ENCODE measurements at regions not wholly inside any gene's neighbourhood (a gene's known extent, or its start where the extent isn't known, plus 50 kb on each side); places are given as distances from the start of the nearest gene placed in this dataset.

DNA sequence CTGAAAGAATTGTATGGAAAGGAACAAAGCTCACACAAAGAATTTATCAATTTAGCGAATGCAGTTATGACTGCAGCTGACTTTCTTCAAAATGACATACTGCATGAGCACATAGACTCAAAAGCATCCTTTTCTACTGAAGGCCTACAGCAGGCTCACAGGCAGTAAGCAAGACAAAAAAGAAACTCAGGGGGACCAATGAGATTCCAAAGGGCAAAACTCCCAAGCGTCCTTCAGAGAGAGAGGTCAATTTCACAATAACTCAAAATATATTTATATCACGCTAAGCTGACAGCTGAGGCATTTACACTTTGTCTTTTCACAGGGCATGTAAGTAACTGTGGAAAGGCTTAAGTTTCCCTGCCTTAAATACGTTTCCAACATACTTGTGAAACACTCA lies 427.9 kb upstream of the RASGRP1 start:
- intact Hi-C loops (cut with micrococcal nuclease): no loop called here
- no peaks in the 10 kb centered on the region for H3K9me3 ChIP-seq (replicated peaks; ENCODE audit: control insufficient read depth, insufficient read depth, low read length)
- H3K4me1 ChIP-seq (ENCODE audit: control insufficient read depth, extremely low read depth, insufficient read depth, low read length): peaks cover 48% of the 10 kb centered on the region
- no TSS peak for BruUV-seq (replicated peaks)
- no peak overlapping the region for H3K4me2 ChIP-seq (ENCODE audit: insufficient read depth, low read length)
- no peak for DNase-seq (ENCODE audit: low read depth, low spot score)
- no peak overlapping the region for H3K27ac ChIP-seq (ENCODE audit: insufficient read depth, low read depth, low read length)
- no peak overlapping the region for H2AFZ ChIP-seq (ENCODE audit: low read depth, low read length)
- no peaks in the 10 kb centered on the region for H3K27me3 ChIP-seq (ENCODE audit: control insufficient read depth in 2 of 2, insufficient read depth in 2 of 2, low read length in 2 of 2)
- no peaks in the 10 kb centered on the region for H4K20me1 ChIP-seq (replicated peaks; ENCODE audit: control insufficient read depth, extremely low read depth, insufficient read depth, low read length)
- POLR2A ChIA-PET: interaction anchor here (1.4 kb wide), 1 partner anchor 588 kb away, joined by 3 read pairs; no protein-coding TSS in a partner anchor
- FAIRE-seq: no peak
- dilution Hi-C loops (cut with MboI; ENCODE audit: extremely low pct_ligation_motif_present, low sequenced_read_pairs): no loop called here
- no peaks in the 10 kb centered on the region for H3K79me2 ChIP-seq (ENCODE audit: control insufficient read depth, insufficient read depth, low read length)
- H3K4me3 ChIP-seq (replicated peaks in 1 of 3; ENCODE audit: insufficient read depth in 1 of 3, low read depth in 1 of 3, low read length in 3 of 3): no peak overlapping the region
- no peaks in the 10 kb centered on the region for H3K36me3 ChIP-seq (ENCODE audit: control insufficient read depth in 2 of 2, extremely low read depth in 1 of 2, insufficient read depth in 2 of 2, low read length in 2 of 2)
- TF ChIP-seq EZH2 (IDR thresholded peaks at IDR 0.05; ENCODE audit: borderline replicate concordance, low read depth, low read length, severe bottlenecking) (no peak), GATA2 (IDR thresholded peaks at IDR 0.05; ENCODE audit: insufficient read depth, insufficient read length, low read depth, low read length) (no peak), FOS (IDR thresholded peaks at IDR 0.05; ENCODE audit: borderline replicate concordance, insufficient read depth, low read length) (no peak), MAX (IDR thresholded peaks at IDR 0.05; ENCODE audit: insufficient read depth, insufficient read length) (no peak), MYC (IDR thresholded peaks at IDR 0.05; ENCODE audit: low read depth, low read length) (no peak), POLR2A (IDR thresholded peaks at IDR 0.05; ENCODE audit: low read depth, low read length) (no peak), POLR2AphosphoS5 (IDR thresholded peaks at IDR 0.05; ENCODE audit: insufficient read depth, low read depth, low read length) (no peak), JUN (IDR thresholded peaks at IDR 0.05; ENCODE audit: borderline replicate concordance, insufficient read depth, insufficient read length, low read depth) (no peak)
- no peak overlapping the region for H3K9ac ChIP-seq (replicated peaks; ENCODE audit: extremely low read depth, insufficient read depth, low read length)
- no peaks in the 10 kb centered on the region for H3K9me1 ChIP-seq (replicated peaks; ENCODE audit: control insufficient read depth, extremely low read depth, insufficient read depth, low read length)
- CTCF ChIA-PET: interaction anchor here (0.7 to 4.5 kb wide), 10 partner anchors 23 to 764 kb away, joined by 4 to 53 read pairs (median 14); no protein-coding TSS in a partner anchor

DNA sequence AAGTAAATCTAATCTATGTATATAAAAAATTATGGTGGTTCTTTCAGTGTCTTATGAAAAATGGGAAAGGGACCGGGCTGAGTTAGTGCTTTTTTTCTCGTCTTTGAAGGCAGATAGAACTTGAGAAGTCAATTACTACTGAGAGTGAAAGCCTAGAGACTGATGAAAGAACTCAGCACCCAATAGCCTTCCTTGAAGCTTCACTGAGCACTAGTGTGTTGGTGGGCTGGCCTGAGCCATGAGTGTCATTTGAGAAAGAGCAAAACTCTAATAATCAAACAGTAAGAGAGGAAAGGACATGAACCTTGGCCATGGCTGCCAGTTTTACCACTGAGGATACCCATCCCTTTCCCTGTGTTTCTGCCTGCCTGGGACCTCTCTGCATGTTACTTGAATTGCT lies 428.3 kb upstream of the RASGRP1 start:
- TF ChIP-seq EZH2 (IDR thresholded peaks at IDR 0.05; ENCODE audit: borderline replicate concordance, low read depth, low read length, severe bottlenecking) (no peak), POLR2A (IDR thresholded peaks at IDR 0.05; ENCODE audit: low read depth, low read length) (no peak), FOS (IDR thresholded peaks at IDR 0.05; ENCODE audit: borderline replicate concordance, insufficient read depth, low read length) (no peak), POLR2AphosphoS5 (IDR thresholded peaks at IDR 0.05; ENCODE audit: insufficient read depth, low read depth, low read length) (no peak)
- TF ChIP-seq, protein P1, sequence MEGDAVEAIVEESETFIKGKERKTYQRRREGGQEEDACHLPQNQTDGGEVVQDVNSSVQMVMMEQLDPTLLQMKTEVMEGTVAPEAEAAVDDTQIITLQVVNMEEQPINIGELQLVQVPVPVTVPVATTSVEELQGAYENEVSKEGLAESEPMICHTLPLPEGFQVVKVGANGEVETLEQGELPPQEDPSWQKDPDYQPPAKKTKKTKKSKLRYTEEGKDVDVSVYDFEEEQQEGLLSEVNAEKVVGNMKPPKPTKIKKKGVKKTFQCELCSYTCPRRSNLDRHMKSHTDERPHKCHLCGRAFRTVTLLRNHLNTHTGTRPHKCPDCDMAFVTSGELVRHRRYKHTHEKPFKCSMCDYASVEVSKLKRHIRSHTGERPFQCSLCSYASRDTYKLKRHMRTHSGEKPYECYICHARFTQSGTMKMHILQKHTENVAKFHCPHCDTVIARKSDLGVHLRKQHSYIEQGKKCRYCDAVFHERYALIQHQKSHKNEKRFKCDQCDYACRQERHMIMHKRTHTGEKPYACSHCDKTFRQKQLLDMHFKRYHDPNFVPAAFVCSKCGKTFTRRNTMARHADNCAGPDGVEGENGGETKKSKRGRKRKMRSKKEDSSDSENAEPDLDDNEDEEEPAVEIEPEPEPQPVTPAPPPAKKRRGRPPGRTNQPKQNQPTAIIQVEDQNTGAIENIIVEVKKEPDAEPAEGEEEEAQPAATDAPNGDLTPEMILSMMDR (IDR thresholded peaks at IDR 0.05; ENCODE audit: extremely low read depth in 1 of 2, insufficient read depth in 1 of 2, low read depth in 1 of 2, low read length in 2 of 2): no peak
- Histone ChIP-seq H3K4me2 (ENCODE audit: insufficient read depth, low read length) (no peak overlapping the region), H2AFZ (ENCODE audit: low read depth, low read length) (no peak overlapping the region), H3K79me2 (ENCODE audit: control insufficient read depth, insufficient read depth, low read length) (no peaks in the 10 kb centered on the region), H3K9ac (replicated peaks; ENCODE audit: extremely low read depth, insufficient read depth, low read length) (no peak overlapping the region), H3K4me1 (ENCODE audit: control insufficient read depth, extremely low read depth, insufficient read depth, low read length) (peaks cover 52% of the 10 kb centered on the region), H3K9me3 (replicated peaks; ENCODE audit: control insufficient read depth, insufficient read depth, low read length) (no peaks in the 10 kb centered on the region), H3K27me3 (ENCODE audit: control insufficient read depth in 2 of 2, insufficient read depth in 2 of 2, low read length in 2 of 2) (no peaks in the 10 kb centered on the region), H4K20me1 (replicated peaks; ENCODE audit: control insufficient read depth, extremely low read depth, insufficient read depth, low read length) (no peaks in the 10 kb centered on the region), H3K27ac (ENCODE audit: insufficient read depth, low read depth, low read length) (no peak overlapping the region), H3K36me3 (ENCODE audit: control insufficient read depth in 2 of 2, extremely low read depth in 1 of 2, insufficient read depth in 2 of 2, low read length in 2 of 2) (no peaks in the 10 kb centered on the region), H3K9me1 (replicated peaks; ENCODE audit: control insufficient read depth, extremely low read depth, insufficient read depth, low read length) (no peaks in the 10 kb centered on the region), H3K4me3 (replicated peaks in 1 of 3; ENCODE audit: insufficient read depth in 1 of 3, low read depth in 1 of 3, low read length in 3 of 3) (no peak overlapping the region)
- BruUV-seq (replicated peaks): no TSS peak
- ChIA-PET POLR2A (interaction anchor here (1.4 to 2.2 kb wide), 2 partner anchors 587 to 588 kb away, joined by 3 to 11 read pairs; partner anchors contain the start of gene THBS1), CTCF (interaction anchor here (1.5 to 4.5 kb wide), 7 partner anchors 23 to 293 kb away, joined by 4 to 53 read pairs (median 11); no protein-coding TSS in a partner anchor)
- intact Hi-C loops (cut with micrococcal nuclease): no loop called here
- DNase-seq (ENCODE audit: low read depth, low spot score) (no peak), FAIRE-seq (no peak)
- dilution Hi-C loops (cut with MboI; ENCODE audit: extremely low pct_ligation_motif_present, low sequenced_read_pairs): no loop called here

Data from endothelial cell of umbilical vein (primary cell).